Liver (tissue), 7 donors: ENCODE measurements at regions not wholly inside any gene's neighbourhood (a gene's known extent, or its start where the extent isn't known, plus 50 kb on each side); places are given as distances from the start of the nearest gene placed in this dataset.

ENCODE experiments used
- DNase-seq: peaks from one replicate; pipeline ENCODE4 v3.0.0-alpha.2; 2017; ENCODE audit warnings: low spot score
- H3K27ac ChIP-seq, 2 donors: one replicate each; pipeline ENCODE4 v1.7.0; 2013; ENCODE audit warnings: inconsistent platforms in 2 of 2, low read length in 2 of 2, control low read depth in 1 of 2, low read depth in 1 of 2, mild to moderate bottlenecking in 1 of 2
- H3K27me3 ChIP-seq, 4 donors: one replicate each; pipeline versions ENCODE4 v1.6.1 to v1.7.0; 2013; ENCODE audit warnings: low read length in 3 of 4, inconsistent platforms in 1 of 4, mild to moderate bottlenecking in 1 of 4, moderate library complexity in 1 of 4; ENCODE audit not compliant: control insufficient read depth in 4 of 4, insufficient read depth in 4 of 4
- H3K36me3 ChIP-seq, 4 donors: one replicate each; pipeline versions ENCODE4 v1.6.1 to v1.7.0; 2013; ENCODE audit warnings: low read length in 3 of 4, mild to moderate bottlenecking in 3 of 4, low read depth in 1 of 4, moderate library complexity in 1 of 4; ENCODE audit not compliant: control insufficient read depth in 4 of 4, insufficient read depth in 3 of 4
- H3K4me1 ChIP-seq, 4 donors: one replicate each; pipeline versions ENCODE4 v1.6.1 to v1.7.0; 2013; ENCODE audit warnings: low read length in 3 of 4, mild to moderate bottlenecking in 3 of 4, moderate library complexity in 1 of 4; ENCODE audit not compliant: control insufficient read depth in 4 of 4, insufficient read depth in 4 of 4
- H3K4me3 ChIP-seq, 3 donors: one replicate each; pipeline versions ENCODE4 v1.6.1 to v1.7.0; 2013; ENCODE audit warnings: low read length in 3 of 3, control low read depth in 1 of 3, low read depth in 1 of 3, mild to moderate bottlenecking in 1 of 3
- H3K9ac ChIP-seq, 2 donors: one replicate each; pipeline ENCODE4 v1.7.0; 2013; ENCODE audit warnings: low read length in 2 of 2, mild to moderate bottlenecking in 2 of 2, moderate library complexity in 2 of 2, control low read depth in 1 of 2, low read depth in 1 of 2
- H3K9me3 ChIP-seq, 4 donors: one replicate each; pipeline versions ENCODE4 v1.6.1 to v1.7.0; 2013; ENCODE audit warnings: low read length in 3 of 4; ENCODE audit not compliant: control insufficient read depth in 4 of 4
- FOXA1 ChIP-seq: IDR thresholded peaks from 2 replicates; pipeline ENCODE4 v1.6.1; 2016; ENCODE audit warnings: antibody characterized with exemption
- FOXA2 ChIP-seq: IDR thresholded peaks from 2 replicates; pipeline ENCODE4 v1.6.1; 2016; ENCODE audit warnings: antibody characterized with exemption
- NR2F2 ChIP-seq: IDR thresholded peaks from 2 replicates; pipeline ENCODE4 v1.6.1; 2016; ENCODE audit warnings: antibody characterized with exemption
- RAD21 ChIP-seq, 2 donors: IDR thresholded peaks; 2 replicates each; pipeline ENCODE4 v1.6.1; 2016; ENCODE audit warnings: antibody characterized with exemption in 2 of 2, mild to moderate bottlenecking in 2 of 2
- RXRA ChIP-seq, 2 donors: IDR thresholded peaks; 2 replicates each; pipeline ENCODE4 v1.6.1; 2017 to 2018; ENCODE audit warnings: antibody characterized with exemption in 2 of 2, mild to moderate bottlenecking in 1 of 2
- SP1 ChIP-seq: IDR thresholded peaks from 2 replicates; pipeline ENCODE4 v1.6.1; 2018; ENCODE audit warnings: antibody characterized with exemption, mild to moderate bottlenecking
- TAF1 ChIP-seq: conservative IDR thresholded peaks from 2 replicates; pipeline ENCODE4 v1.6.1; 2016; ENCODE audit warnings: antibody characterized with exemption, mild to moderate bottlenecking
- YY1 ChIP-seq: IDR thresholded peaks from 2 replicates; pipeline ENCODE4 v1.6.1; 2016; ENCODE audit warnings: antibody characterized with exemption, mild to moderate bottlenecking
- WGBS: extraction: QIAGEN DNeasy Blood & Tissue Kit; methylation state at CpG from one replicate; pipeline ENCODE4 v1.1.7; 2013; 5-methylcytosine and 5-hydroxymethylcytosine counted together
- TF ChIP-seq, protein P1 (sequence below): IDR thresholded peaks from 2 replicates; pipeline ENCODE4 v1.6.1; 2016; ENCODE audit warnings: antibody characterized with exemption
- TF ChIP-seq, protein P2 (sequence below): IDR thresholded peaks from 2 replicates; pipeline ENCODE4 v1.6.1; 2016; ENCODE audit warnings: antibody characterized with exemption
- TF ChIP-seq, protein P3 (sequence below): IDR thresholded peaks from 2 replicates; pipeline ENCODE4 v1.6.1; 2016; ENCODE audit warnings: antibody characterized with exemption
- donor health status: healthy.
- donor health status: healthy.
- donor health status: healthy.
- donor health status: healthy.

DNA sequence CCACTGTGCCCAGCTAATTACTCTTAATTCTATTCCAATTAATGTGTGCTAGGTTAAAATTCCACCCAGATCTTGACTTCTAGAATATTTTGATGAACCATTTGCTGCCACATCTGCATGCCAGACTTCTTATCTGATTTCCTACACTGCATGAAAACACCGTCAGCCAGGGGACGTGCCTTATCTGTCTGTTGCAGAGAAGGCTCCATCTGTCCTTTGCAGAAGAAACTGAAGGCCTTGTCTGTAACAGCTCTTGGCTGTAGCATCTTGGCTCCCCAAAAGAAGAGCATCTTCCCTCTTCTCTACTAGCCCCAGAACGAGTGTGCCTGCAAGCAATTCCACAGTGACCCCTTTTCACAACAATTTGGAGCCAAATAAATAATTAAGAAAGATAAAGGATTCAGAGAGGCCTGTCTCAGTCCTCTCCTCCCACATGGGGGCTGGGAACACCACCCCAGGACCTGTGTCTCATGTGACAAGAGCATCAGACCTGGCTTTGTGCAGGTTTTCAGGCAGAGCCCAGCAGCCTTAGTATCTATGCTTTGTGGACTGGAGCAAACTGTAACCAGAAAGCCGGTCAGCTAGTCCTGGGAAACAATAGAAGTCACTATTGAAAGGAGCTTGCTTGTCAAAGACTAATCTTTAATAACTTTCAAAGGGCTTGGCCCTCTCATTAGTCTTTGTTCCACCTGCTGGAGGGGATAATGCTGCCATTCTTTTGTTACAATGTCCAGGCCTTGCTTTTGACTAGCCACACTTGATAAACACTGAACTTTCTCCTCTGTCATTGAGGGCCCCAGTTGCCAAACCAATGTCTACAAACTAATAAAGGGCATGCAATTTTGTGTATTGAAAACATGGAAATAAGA, 84.0 kb upstream of the NEUROD1 start:
- 87% methylated on average over 4 of the region's 4 CpGs for WGBS
- Histone ChIP-seq H3K27ac (no peak overlapping the region), H3K4me1 (no peaks in the 10 kb centered on the region), H3K9ac (no peak overlapping the region), H3K36me3 (no peaks in the 10 kb centered on the region), H3K4me3 (no peak overlapping the region), H3K9me3 (no peaks in the 10 kb centered on the region), H3K27me3 (no peaks in the 10 kb centered on the region)
- TF ChIP-seq, protein P1, sequence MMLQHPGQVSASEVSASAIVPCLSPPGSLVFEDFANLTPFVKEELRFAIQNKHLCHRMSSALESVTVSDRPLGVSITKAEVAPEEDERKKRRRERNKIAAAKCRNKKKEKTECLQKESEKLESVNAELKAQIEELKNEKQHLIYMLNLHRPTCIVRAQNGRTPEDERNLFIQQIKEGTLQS = no peak
- TF ChIP-seq NR2F2 (no peak), RAD21 (IDR thresholded peaks at IDR 0.05) (no peak)
- TF ChIP-seq, protein P2, sequence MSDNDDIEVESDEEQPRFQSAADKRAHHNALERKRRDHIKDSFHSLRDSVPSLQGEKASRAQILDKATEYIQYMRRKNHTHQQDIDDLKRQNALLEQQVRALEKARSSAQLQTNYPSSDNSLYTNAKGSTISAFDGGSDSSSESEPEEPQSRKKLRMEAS = no peak
- DNase-seq = peak; percentile 41

DNA sequence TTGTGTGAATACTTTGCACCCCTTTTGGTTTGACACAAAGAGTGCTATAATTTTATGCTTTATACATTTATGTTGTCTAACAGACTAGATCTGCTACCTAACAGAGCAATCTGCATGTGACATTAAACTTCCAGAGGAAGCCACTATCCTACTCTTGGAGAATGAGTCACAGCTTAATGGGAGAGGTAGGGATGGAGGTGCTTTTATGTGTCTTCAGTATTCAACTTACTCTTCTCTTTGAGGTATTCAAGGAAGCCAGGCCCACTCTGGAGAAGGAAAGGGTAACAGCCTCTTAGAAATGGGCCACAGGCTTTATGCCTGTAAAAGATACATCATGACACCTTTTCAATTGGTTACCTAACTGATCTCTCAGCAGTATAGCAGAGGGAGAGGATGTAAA, 85.8 kb upstream of the NEUROD1 start:
- no peaks in the 10 kb centered on the region for H3K9me3 ChIP-seq
- no peaks in the 10 kb centered on the region for H3K27me3 ChIP-seq
- no peak overlapping the region for H3K9ac ChIP-seq
- H3K4me1 ChIP-seq = no peaks in the 10 kb centered on the region
- H3K36me3 ChIP-seq = no peaks in the 10 kb centered on the region
- H3K27ac ChIP-seq = no peak overlapping the region
- TF ChIP-seq SP1 (no peak), FOXA1 (no peak), RXRA (IDR thresholded peaks at IDR 0.05) (no peak)
- TF ChIP-seq, protein P3, sequence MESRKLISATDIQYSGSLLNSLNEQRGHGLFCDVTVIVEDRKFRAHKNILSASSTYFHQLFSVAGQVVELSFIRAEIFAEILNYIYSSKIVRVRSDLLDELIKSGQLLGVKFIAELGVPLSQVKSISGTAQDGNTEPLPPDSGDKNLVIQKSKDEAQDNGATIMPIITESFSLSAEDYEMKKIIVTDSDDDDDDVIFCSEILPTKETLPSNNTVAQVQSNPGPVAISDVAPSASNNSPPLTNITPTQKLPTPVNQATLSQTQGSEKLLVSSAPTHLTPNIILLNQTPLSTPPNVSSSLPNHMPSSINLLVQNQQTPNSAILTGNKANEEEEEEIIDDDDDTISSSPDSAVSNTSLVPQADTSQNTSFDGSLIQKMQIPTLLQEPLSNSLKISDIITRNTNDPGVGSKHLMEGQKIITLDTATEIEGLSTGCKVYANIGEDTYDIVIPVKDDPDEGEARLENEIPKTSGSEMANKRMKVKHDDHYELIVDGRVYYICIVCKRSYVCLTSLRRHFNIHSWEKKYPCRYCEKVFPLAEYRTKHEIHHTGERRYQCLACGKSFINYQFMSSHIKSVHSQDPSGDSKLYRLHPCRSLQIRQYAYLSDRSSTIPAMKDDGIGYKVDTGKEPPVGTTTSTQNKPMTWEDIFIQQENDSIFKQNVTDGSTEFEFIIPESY = no peak
- H3K4me3 ChIP-seq = no peak overlapping the region
- no peak for DNase-seq

DNA sequence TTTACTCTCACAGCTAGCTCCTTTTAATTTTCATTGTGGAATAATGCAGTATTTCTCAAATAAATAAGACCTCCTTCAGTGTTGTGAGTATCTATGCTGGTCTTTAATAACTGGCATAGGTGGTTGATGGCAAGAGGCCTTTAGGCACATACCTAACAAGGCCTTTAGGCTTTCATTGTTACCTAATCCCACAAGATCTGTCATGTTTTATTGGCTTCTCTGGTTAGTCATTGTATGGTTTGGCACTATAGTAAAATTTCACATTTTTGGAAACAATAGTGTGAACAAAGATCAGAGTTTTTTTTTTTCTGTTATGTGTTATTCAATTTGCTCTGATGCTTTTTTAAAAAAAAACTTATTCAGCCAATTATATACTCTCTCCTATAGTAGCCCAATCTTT, 89.8 kb upstream of the NEUROD1 start:
- no peak for DNase-seq
- Histone ChIP-seq H3K27me3 (no peaks in the 10 kb centered on the region), H3K9ac (no peak overlapping the region), H3K4me1 (no peaks in the 10 kb centered on the region), H3K36me3 (no peaks in the 10 kb centered on the region), H3K27ac (no peak overlapping the region), H3K9me3 (no peaks in the 10 kb centered on the region), H3K4me3 (no peak overlapping the region)
- TF ChIP-seq FOXA1 = no peak
- TF ChIP-seq, protein P2 = no peak
- no peak for TF ChIP-seq TAF1
- no peak for TF ChIP-seq RXRA (IDR thresholded peaks at IDR 0.05)
- no peak for TF ChIP-seq FOXA2
- no peak for TF ChIP-seq YY1
- TF ChIP-seq NR2F2 = no peak
- TF ChIP-seq, protein P3 = no peak
- no peak for TF ChIP-seq RAD21 (IDR thresholded peaks at IDR 0.05)
